ENCODE measurements at regions not wholly inside any gene's neighbourhood (a gene's known extent, or its start where the extent isn't known, plus 50 kb on each side); places are given as distances from the start of the nearest gene placed in this dataset.

- TF ChIP-seq, protein P1, sequence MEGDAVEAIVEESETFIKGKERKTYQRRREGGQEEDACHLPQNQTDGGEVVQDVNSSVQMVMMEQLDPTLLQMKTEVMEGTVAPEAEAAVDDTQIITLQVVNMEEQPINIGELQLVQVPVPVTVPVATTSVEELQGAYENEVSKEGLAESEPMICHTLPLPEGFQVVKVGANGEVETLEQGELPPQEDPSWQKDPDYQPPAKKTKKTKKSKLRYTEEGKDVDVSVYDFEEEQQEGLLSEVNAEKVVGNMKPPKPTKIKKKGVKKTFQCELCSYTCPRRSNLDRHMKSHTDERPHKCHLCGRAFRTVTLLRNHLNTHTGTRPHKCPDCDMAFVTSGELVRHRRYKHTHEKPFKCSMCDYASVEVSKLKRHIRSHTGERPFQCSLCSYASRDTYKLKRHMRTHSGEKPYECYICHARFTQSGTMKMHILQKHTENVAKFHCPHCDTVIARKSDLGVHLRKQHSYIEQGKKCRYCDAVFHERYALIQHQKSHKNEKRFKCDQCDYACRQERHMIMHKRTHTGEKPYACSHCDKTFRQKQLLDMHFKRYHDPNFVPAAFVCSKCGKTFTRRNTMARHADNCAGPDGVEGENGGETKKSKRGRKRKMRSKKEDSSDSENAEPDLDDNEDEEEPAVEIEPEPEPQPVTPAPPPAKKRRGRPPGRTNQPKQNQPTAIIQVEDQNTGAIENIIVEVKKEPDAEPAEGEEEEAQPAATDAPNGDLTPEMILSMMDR (IDR thresholded peaks at IDR 0.05), result no peak
- TF ChIP-seq POLR2A (IDR thresholded peaks at IDR 0.05), result no peak
- no peak for TF ChIP-seq POLR2AphosphoS5 (IDR thresholded peaks at IDR 0.05)
Measured at GRCh38 chr5:54902791-54903473, 82.5 kb downstream of the ESM1 start.

All from stomach (tissue), 4 donors.